Activated T-helper 1 cell treated with anti-CD3 and anti-CD28 coated beads, Interleukin-2, amount 50 U/mL, for 16 hours (primary cell): ENCODE measurements at regions not wholly inside any gene's neighbourhood (a gene's known extent, or its start where the extent isn't known, plus 50 kb on each side); places are given as distances from the start of the nearest gene placed in this dataset.
"Not testable (repeated sequence)": the region's sequence is repeated elsewhere in the genome, so short reads cannot be mapped to it uniquely, and the experiment has no call there.

Experiments used
- DNase-seq, 2 donors: peaks; one replicate each; pipeline ENCODE4 v3.0.0-alpha.2; 2020; ENCODE audit warnings: low read depth in 1 of 2, low spot score in 1 of 2

- DNase-seq: no peak
Measured at GRCh38 chr10:64175271-64175962, 654.2 kb downstream of the REEP3 start.

DNA sequence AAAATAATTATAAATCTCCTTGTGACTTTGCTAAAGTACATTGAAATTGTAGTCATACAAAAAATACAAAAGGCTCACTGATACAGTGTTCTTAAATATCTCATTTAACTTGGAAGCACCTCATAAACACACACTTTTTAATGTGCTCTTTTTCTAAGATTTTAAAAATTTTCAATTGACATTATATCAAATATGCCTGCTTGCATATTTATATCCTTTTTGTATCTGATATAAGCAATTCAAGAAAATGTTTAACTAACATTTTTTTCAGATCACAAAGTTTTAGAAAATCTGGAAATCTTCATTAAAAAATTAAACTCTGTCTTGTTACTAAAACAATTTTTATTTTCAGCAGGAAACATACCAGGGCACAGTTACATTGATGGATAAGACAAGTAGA lies 661.5 kb downstream of the REEP3 start:
- no peak for DNase-seq

- no peak for DNase-seq
Measured at GRCh38 chr10:64191286-64191685, 670.1 kb downstream of the REEP3 start.

DNA sequence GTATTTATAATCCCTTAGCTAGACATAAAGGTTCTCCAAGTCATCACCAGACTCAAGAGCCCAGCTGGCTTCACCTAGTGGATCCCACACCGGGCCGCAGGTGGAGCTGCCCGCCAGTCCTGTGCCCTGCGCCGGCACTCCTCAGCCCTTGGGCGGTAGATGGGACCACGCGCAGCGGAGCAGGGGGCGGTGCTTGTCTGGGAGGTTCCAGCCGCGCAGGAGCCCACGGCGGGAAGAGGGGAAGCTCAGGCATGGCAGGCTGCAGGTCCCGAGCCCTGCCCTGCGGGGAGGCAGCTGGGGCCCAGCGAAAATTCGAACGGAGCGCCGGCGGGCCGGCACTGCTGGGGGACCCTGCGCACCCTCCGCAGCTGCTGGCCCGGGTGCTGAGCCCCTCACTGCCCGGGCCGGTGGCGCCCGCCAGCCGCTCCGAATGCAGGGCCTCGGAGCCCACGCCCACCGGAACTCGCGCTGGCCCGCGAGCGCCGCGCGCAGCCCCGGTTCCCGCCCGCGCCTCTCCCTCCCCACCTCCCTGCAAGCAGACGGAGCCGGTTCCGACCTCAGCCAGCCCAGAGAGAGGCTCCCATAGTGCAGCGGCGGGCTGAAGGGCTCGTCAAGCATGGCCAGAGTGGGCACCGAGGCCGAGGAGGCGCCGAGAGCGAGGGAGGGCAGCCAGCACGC lies 675.6 kb downstream of the REEP3 start:
- no peak for DNase-seq

DNA sequence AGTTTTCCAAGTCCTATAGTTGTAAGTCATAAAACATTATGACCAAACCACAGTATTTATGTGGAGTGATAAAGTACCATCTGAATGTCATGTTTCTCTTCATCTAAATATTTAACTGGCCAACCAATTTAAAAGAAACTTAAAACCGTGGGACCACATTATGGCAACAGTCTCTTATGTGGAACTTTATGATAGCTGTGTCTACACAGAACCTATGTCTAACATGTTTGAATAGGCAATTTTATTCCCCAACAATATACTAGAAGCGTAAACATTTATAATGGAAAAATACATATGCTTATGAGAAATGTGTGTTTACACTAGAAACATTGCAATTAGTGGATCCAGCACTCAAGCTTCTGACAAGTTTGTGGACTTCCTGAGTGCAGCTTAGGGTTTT lies 680.7 kb downstream of the REEP3 start:
- no peak for DNase-seq

DNA sequence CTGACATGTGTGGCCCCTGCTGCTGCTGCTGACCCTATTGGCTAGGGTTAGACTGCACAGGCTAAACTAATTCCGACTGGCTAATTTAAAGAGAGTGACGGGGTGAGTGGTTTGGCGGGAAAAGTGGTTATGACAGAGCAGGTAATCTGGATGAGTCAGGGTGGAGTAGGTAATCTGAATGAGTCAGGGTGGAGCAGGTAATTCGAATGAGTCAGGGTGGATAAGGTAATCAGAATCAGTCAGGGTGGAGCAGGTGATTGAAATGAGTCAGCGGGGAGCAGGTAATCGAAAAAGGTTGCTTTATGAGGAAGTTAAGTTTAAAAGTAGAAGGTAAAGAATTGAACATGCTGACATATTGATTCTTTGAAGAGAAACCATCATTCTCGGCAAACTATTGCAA lies 683.3 kb downstream of the REEP3 start:
- DNase-seq: not testable (repeated sequence)

GRCh38 chr10:64206409-64206808 lies 685.2 kb downstream of the REEP3 start:
- no peak for DNase-seq

DNA sequence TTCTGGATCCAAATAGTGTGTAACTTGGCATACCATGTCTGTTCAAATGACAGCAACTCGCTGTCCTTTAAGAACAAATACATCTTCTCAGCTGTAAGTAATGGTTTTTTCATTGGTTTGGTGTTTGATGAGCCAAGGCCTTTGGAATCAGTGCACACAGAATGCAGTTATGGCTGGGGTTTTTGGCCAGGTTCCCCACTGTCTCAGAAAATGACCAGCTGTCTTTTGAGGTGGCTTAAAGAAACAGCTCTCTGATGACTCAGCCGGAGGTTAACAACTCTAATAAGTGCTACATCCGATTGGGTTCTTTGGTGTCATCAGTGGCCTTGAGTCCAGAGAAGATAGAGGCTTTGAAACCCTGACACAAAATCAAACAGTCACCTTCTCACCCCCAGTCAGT lies 688.4 kb downstream of the REEP3 start:
- DNase-seq: no peak

DNA sequence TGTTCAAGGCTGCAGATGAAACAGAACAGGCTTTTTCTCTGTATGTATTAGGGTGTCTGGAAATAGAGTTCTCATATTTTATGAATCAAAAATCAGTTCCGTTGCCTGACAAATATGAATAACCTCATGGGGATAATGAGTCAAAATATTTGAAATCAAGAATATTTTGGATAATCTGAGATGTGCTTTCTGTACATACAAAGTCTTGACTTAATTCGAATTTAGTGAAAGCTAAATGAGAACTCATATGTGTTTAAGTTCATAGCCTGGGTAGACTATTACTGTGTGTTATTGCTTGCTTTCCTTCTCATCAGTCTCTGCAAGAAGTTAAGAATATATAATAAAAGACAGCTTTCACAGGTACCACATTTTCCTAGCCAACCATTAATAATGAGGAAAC lies 689.0 kb downstream of the REEP3 start:
- DNase-seq: no peak

- DNase-seq: no peak
Measured at GRCh38 chr10:64211466-64211865, 690.3 kb downstream of the REEP3 start.

DNA sequence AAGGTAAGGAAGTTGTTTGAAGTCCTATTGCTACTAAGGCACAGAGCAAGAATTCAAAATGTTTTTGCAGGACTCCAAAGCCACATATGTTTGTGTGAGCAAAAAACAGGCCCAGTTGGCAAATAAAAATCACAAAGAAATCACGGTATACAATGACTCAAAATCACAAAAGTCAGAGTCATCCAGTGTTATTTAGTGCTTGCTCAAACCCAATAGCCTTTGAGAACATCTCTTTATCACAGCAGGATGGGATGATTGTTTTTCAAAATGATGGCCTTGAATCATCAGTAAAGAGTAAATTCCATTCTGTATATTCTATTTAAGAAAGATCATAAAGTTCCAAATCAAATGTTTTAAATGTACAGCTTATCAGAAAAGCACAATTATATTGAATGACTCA lies 693.9 kb downstream of the REEP3 start:
- no peak for DNase-seq

- DNase-seq: no peak
Measured at GRCh38 chr10:64219271-64220025, 698.2 kb downstream of the REEP3 start.

GRCh38 chr10:64234489-64234888 lies 713.3 kb downstream of the REEP3 start:
- no peak for DNase-seq

DNA sequence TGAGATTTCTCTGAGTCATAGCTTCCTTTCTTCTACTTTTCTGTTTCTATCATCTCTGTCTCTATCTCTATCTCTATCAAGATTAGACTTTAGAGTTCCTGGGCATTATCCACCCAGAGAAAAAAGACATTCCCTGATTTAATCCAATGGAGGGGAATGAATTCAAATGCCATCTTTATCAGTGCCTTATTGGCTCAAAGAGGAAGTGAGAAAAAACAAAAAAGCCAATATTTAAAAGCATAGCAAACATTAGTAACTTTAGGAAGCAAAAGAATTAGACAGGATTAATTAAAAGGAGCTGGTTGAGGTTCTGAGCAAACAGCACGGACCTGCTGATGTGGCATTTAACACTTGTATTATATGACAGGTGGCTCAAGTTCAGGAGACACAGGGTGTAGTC lies 736.5 kb downstream of the REEP3 start:
- no peak for DNase-seq

DNA sequence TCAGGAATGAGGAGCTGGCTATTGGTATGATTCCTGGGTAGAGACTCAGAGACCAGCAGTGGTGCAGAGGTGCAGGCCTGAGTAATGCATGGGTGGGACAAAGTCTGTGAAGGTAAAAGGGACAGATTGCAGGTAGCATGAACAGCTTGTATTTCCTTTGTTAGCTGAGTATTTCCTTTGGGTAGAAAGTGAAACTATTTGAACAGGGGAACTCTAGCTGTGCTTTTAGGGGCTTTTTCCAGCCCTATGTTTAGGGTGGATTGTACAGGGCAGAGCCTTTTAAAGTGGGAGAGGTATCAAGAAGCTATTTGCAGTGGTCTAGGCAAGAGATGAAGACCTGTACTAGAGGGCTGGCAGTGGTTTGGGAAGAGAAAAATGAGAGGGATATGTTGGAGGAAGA lies 739.9 kb downstream of the REEP3 start:
- no peak for DNase-seq

DNA sequence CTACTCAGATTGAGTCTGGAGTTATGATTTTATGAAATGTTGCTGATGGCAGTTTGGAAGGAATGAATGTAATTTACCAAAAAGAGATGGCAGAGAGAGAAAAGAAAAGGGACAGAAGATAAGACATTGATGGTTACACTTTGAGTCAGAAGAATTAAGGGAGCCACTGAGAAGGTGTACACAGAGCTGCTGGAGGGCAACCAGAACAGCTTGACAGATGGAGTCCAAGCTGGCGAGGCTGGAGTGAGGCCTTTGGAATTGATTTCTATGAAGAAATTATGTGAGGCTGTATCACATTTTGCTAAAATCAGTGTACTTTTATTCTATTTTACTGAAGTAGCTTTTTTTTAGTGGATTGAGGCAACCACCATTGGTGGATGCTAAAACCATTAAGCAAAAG lies 740.5 kb downstream of the REEP3 start:
- DNase-seq: no peak

GRCh38 chr10:64265961-64266360 lies 744.8 kb downstream of the REEP3 start:
- DNase-seq: no peak

- DNase-seq: no peak
Measured at GRCh38 chr10:64271508-64271907, 750.3 kb downstream of the REEP3 start.

DNA sequence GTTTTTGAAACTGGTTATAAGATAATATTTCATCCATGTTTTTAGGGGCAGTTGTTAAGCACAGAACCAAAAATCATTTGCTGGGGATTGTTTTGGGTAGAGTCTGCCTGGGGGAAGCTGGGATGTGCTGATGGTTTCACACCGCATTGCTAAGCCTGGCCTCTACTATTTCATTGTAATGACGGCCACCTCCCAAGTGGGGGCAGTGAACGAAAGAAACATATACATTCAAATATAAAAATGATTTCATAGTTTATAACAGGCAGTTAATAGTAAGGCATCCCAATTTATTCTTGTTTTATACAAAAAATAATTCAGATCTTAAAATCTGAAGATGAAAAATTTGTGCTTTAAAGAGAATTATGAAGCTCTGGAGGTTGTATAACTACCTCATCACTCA lies 750.8 kb downstream of the REEP3 start:
- no peak for DNase-seq

DNA sequence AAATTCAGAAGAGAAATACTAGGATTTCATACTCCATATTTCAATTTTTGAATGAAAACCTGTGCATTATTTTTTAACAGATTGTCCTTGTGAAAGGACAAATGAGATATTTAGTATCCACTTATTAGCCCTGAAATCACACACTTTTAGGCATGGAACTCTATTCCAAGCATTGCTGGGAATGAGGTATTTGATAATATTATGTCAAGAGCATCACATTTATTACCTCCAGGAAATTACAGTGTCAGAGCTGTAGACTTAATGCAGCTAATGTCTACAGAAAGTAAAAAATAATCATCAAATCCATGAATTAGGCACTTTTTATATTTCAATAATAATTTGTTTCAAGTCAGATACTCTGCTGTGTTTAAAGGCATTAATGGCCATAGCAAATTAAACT lies 753.8 kb downstream of the REEP3 start:
- no peak for DNase-seq

DNA sequence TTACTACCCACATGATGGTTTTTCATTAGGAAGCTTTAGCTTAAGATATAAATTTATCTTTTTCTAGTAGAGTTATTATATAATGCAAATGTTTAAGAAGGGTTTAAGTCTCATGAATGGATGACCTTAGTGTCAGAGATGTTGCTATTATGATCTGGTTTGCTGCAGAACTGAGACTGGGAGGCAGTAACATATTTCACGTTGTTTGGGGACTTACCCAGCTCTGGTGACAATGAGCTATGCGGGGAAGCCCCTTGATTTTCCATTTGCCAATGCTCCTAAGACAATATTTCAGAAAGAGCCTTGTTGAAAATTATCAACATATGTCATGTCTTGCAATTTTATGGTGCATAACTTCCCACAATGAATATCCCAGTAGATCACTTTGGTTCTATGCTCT lies 754.6 kb downstream of the REEP3 start:
- no peak for DNase-seq

- no peak for DNase-seq
Measured at GRCh38 chr10:64277536-64277935, 756.3 kb downstream of the REEP3 start.
